ENCODE measurements at regions not wholly inside any gene's neighbourhood (a gene's known extent, or its start where the extent isn't known, plus 50 kb on each side); places are given as distances from the start of the nearest gene placed in this dataset.

DNA sequence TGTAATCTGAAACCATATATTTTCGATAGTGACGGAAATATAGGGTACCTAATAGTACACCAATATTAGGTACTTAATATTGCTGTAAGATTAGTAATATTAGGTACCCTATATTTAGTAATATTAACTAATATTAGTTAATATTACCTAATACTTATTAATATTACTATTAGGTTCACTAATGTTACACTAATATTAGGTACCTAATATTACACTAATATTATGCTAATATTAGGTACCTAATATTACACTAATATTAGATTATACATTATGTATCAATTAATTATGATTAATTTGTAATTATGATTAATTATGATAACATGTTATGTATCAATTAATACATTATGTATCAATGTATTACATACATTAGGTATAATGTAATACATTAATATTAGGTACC is 518.2 kb upstream of the LRATD1 start:
- Histone ChIP-seq H3K27me3 (ENCODE audit: insufficient read depth, low read length) (no peaks in the 10 kb centered on the region), H2BK20ac (ENCODE audit: low read depth, low read length, poor library complexity, severe bottlenecking) (no peak overlapping the region), H4K5ac (ENCODE audit: insufficient read length, low read depth, low read length) (no peak overlapping the region), H3T11ph (ENCODE audit: low read length) (no peak overlapping the region), H2BK120ac (ENCODE audit: low read depth, low read length, poor library complexity, severe bottlenecking) (no peak overlapping the region), H3K56ac (ENCODE audit: insufficient read length, low read depth, low read length) (no peak overlapping the region), H2AK5ac (ENCODE audit: insufficient read length, low read length) (no peak overlapping the region), H2AFZ (ENCODE audit: low read length) (no peak overlapping the region), H3K18ac (ENCODE audit: insufficient read length, low read depth, low read length) (no peak overlapping the region), H3K79me2 (ENCODE audit: insufficient read depth, low read length) (no peaks in the 10 kb centered on the region), H3K23ac (ENCODE audit: insufficient read length, low read depth, low read length) (no peak overlapping the region), H4K8ac (replicated peaks; ENCODE audit: insufficient read length, low read depth, low read length) (no peak overlapping the region), H3K9ac (ENCODE audit: extremely low read depth, insufficient read length, low read length) (no peak overlapping the region), H3K14ac (ENCODE audit: insufficient read depth, low read length) (no peak overlapping the region), H2BK15ac (ENCODE audit: low read depth, low read length) (no peak overlapping the region), H4K20me1 (ENCODE audit: control insufficient read depth, insufficient read depth, insufficient read length) (no peaks in the 10 kb centered on the region), H3K27ac (ENCODE audit: insufficient read length, low read depth, low read length) (no peak overlapping the region), H4K91ac (ENCODE audit: insufficient read length, low read depth, low read length) (no peak overlapping the region), H3K4me2 (ENCODE audit: insufficient read depth, insufficient read length, low read length) (no peak overlapping the region), H3K9me3 (ENCODE audit: control insufficient read depth, low read depth, low read length) (no peaks in the 10 kb centered on the region), H3K79me1 (ENCODE audit: insufficient read depth, low read depth, low read length, poor library complexity, severe bottlenecking) (no peaks in the 10 kb centered on the region), H2BK12ac (ENCODE audit: insufficient read length, low read depth, low read length) (no peak overlapping the region), H2BK5ac (ENCODE audit: insufficient read length, low read length) (no peak overlapping the region), H3K4ac (ENCODE audit: low read depth, low read length) (no peak overlapping the region), H3K23me2 (ENCODE audit: insufficient read length, low read depth, low read length, poor library complexity, severe bottlenecking) (no peaks in the 10 kb centered on the region), H3K4me1 (ENCODE audit: insufficient read depth, low read length) (no peaks in the 10 kb centered on the region)
- no peak overlapping the region for H3K4me3 Mint-ChIP-seq
- no peak for DNase-seq
- no peaks in the 10 kb centered on the region for H3K36me3 Mint-ChIP-seq (ENCODE audit: insufficient read depth in 1 of 3, low read depth in 3 of 3)
- no peaks in the 10 kb centered on the region for H3K27me3 Mint-ChIP-seq (ENCODE audit: low read depth)
- H3K9me3 Mint-ChIP-seq = peaks cover 0 to 3% of the 10 kb centered on the region in 2 experiments; a peak in 3 of 5 replicates
- H3K4me1 Mint-ChIP-seq = no peaks in the 10 kb centered on the region
- no peak overlapping the region for H3K27ac Mint-ChIP-seq
- no CpG with 5 or more reads among the region's 2 CpGs for WGBS (ENCODE audit: extremely low coverage, insufficient read length, low lambda C conversion rate)
- TF ChIP-seq, protein P1, sequence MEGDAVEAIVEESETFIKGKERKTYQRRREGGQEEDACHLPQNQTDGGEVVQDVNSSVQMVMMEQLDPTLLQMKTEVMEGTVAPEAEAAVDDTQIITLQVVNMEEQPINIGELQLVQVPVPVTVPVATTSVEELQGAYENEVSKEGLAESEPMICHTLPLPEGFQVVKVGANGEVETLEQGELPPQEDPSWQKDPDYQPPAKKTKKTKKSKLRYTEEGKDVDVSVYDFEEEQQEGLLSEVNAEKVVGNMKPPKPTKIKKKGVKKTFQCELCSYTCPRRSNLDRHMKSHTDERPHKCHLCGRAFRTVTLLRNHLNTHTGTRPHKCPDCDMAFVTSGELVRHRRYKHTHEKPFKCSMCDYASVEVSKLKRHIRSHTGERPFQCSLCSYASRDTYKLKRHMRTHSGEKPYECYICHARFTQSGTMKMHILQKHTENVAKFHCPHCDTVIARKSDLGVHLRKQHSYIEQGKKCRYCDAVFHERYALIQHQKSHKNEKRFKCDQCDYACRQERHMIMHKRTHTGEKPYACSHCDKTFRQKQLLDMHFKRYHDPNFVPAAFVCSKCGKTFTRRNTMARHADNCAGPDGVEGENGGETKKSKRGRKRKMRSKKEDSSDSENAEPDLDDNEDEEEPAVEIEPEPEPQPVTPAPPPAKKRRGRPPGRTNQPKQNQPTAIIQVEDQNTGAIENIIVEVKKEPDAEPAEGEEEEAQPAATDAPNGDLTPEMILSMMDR (conservative IDR thresholded peaks at IDR 0.05) = no peak
